ENCODE measurements at regions not wholly inside any gene's neighbourhood (a gene's known extent, or its start where the extent isn't known, plus 50 kb on each side); places are given as distances from the start of the nearest gene placed in this dataset.

DNA sequence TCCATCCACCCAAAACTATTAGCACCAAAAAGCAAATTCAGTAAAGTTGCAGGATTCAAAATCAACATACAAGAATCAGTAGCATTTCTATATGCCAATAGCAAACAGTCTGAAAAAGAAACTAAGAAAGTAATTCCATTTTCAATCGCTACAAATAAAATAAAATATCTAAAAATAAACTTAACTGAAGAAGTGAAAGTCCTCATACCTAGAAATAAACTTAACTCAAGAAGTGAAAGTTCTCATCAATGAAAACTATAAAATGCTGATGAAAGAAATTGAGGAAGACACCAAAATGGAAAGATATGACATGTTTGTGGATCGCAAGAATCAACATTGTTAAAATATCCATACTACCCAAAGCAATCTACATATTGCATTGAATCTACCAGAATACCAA lies 103.0 kb upstream of the ARID1B start:
- TF ChIP-seq, protein P1, sequence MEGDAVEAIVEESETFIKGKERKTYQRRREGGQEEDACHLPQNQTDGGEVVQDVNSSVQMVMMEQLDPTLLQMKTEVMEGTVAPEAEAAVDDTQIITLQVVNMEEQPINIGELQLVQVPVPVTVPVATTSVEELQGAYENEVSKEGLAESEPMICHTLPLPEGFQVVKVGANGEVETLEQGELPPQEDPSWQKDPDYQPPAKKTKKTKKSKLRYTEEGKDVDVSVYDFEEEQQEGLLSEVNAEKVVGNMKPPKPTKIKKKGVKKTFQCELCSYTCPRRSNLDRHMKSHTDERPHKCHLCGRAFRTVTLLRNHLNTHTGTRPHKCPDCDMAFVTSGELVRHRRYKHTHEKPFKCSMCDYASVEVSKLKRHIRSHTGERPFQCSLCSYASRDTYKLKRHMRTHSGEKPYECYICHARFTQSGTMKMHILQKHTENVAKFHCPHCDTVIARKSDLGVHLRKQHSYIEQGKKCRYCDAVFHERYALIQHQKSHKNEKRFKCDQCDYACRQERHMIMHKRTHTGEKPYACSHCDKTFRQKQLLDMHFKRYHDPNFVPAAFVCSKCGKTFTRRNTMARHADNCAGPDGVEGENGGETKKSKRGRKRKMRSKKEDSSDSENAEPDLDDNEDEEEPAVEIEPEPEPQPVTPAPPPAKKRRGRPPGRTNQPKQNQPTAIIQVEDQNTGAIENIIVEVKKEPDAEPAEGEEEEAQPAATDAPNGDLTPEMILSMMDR (IDR thresholded peaks at IDR 0.05): no peak
- no peak for TF ChIP-seq POLR2A (IDR thresholded peaks at IDR 0.05)
